A673 (cell line): ENCODE measurements at regions not wholly inside any gene's neighbourhood (a gene's known extent, or its start where the extent isn't known, plus 50 kb on each side); places are given as distances from the start of the nearest gene placed in this dataset.

Source experiments
- EZH2 ChIP-seq: fragments of 200-600 bp; sonication (generic); IDR thresholded peaks from 2 replicates; pipeline ENCODE4 v1.6.1; 2017; ENCODE audit warnings: borderline replicate concordance, low read depth, mild to moderate bottlenecking, mixed read lengths, antibody characterized with exemption, low read length; ENCODE audit not compliant: poor library complexity, severe bottlenecking
- TF ChIP-seq, protein P1 (sequence below): fragments of 300-800, 200-600 bp; sonication (generic); conservative IDR thresholded peaks from 2 replicates; pipeline ENCODE4 v1.5.1; 2017; ENCODE audit warnings: low read depth, mild to moderate bottlenecking, antibody characterized with exemption, low read length, moderate library complexity, mixed read lengths

DNA sequence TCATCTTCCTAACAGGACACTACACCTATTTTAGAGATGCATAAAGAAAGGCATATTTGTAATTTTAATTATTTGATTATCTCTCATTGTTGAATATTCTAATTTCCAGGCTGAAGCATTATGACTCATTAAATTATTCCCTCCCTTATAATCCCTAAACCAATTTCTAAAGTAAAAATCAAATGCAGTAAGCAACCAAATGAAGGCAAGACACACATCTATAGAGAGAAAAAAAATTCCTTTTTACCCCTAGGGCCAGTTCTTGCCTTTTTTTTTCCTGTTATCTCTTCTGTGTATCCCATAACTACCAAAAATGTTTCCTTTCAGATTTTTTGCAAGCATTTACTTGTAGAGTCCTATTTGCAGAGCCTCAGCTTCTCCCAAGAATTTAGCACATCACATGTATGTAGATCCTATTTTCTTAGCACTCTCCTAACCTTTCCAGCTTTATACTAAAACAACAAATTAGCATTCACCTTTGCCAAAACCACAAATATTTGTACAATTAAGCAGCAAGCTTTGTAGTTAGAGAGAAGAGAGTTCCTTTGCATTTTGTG is 177.9 kb downstream of the SATB1 start:
- TF ChIP-seq, protein P1, sequence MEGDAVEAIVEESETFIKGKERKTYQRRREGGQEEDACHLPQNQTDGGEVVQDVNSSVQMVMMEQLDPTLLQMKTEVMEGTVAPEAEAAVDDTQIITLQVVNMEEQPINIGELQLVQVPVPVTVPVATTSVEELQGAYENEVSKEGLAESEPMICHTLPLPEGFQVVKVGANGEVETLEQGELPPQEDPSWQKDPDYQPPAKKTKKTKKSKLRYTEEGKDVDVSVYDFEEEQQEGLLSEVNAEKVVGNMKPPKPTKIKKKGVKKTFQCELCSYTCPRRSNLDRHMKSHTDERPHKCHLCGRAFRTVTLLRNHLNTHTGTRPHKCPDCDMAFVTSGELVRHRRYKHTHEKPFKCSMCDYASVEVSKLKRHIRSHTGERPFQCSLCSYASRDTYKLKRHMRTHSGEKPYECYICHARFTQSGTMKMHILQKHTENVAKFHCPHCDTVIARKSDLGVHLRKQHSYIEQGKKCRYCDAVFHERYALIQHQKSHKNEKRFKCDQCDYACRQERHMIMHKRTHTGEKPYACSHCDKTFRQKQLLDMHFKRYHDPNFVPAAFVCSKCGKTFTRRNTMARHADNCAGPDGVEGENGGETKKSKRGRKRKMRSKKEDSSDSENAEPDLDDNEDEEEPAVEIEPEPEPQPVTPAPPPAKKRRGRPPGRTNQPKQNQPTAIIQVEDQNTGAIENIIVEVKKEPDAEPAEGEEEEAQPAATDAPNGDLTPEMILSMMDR = no peak
- TF ChIP-seq EZH2 = no peak
